Keratinocyte (primary cell): ENCODE measurements at regions not wholly inside any gene's neighbourhood (a gene's known extent, or its start where the extent isn't known, plus 50 kb on each side); places are given as distances from the start of the nearest gene placed in this dataset.
A peak's percentile ranks its signal among the peaks of the same experiment; 100 is the strongest.

Experiments used
- DNase-seq: peaks from one replicate; pipeline ENCODE4 v3.0.0-alpha.2; 2011; ENCODE audit warnings: low read depth, missing footprints, low spot score
- FAIRE-seq: peaks from 2 replicates; lab custom pipeline; 2011; peaks lifted over from hg19 to GRCh38; lab: Jason Lieb, UNC
- H2AFZ ChIP-seq: 2 replicates; pipeline ENCODE4 v1.6.0; 2012; ENCODE audit warnings: low read length, control low read depth, inconsistent platforms; ENCODE audit not compliant: control insufficient read depth
- H3K27ac ChIP-seq: 2 replicates; pipeline ENCODE4 v1.5.1; 2011; ENCODE audit warnings: low read length; ENCODE audit not compliant: control insufficient read depth, insufficient read depth
- H3K27me3 ChIP-seq: 3 replicates; pipeline ENCODE4 v1.6.0; 2011; ENCODE audit warnings: low read length; ENCODE audit not compliant: control insufficient read depth, insufficient read depth; ENCODE audit errors: extremely low read depth
- H3K36me3 ChIP-seq, 2 experiments: 2 replicates in 1 of 2; 3 replicates in 1 of 2; pipeline ENCODE4 v1.5.1; 2011; ENCODE audit warnings: low read length in 2 of 2, mild to moderate bottlenecking in 1 of 2; ENCODE audit not compliant: control insufficient read depth in 2 of 2, insufficient read depth in 2 of 2; ENCODE audit errors: extremely low read depth in 1 of 2
- H3K4me1 ChIP-seq: 3 replicates; pipeline ENCODE4 v1.5.1; 2011; ENCODE audit warnings: low read length; ENCODE audit not compliant: control insufficient read depth, insufficient read depth; ENCODE audit errors: extremely low read depth
- H3K4me2 ChIP-seq: 3 replicates; pipeline ENCODE4 v1.6.0; 2011; ENCODE audit warnings: low read depth, low read length; ENCODE audit not compliant: control insufficient read depth, insufficient read depth; ENCODE audit errors: extremely low read depth
- H3K4me3 ChIP-seq, 3 experiments: fragments of 200-600 bp in 1 of 3; sonication (generic) in 1 of 3; 2 replicates in 2 of 3; 3 replicates in 1 of 3; pipeline ENCODE4 v1.5.1; 2011 to 2016; ENCODE audit warnings: low read length in 3 of 3, mild to moderate bottlenecking in 3 of 3, control low read depth in 2 of 3, inconsistent platforms in 1 of 3, low read depth in 1 of 3, mixed read lengths in 1 of 3, mixed run types in 1 of 3, moderate library complexity in 1 of 3; ENCODE audit not compliant: control insufficient read depth in 2 of 3, insufficient read depth in 2 of 3; ENCODE audit errors: extremely low read depth in 1 of 3
- H3K79me2 ChIP-seq: 2 replicates; pipeline ENCODE4 v1.6.0; 2012; ENCODE audit warnings: low read length; ENCODE audit not compliant: control insufficient read depth, insufficient read depth
- H3K9ac ChIP-seq: 3 replicates; pipeline ENCODE4 v1.6.0; 2011; ENCODE audit warnings: low read length; ENCODE audit not compliant: control insufficient read depth, insufficient read depth; ENCODE audit errors: extremely low read depth
- H3K9me1 ChIP-seq: 3 replicates; pipeline ENCODE4 v1.6.0; 2011; ENCODE audit warnings: low read length; ENCODE audit not compliant: control insufficient read depth, insufficient read depth; ENCODE audit errors: extremely low read depth
- H3K9me3 ChIP-seq: 2 replicates; pipeline ENCODE4 v1.5.1; 2012; ENCODE audit warnings: low read depth, low read length; ENCODE audit not compliant: control insufficient read depth
- H4K20me1 ChIP-seq: 3 replicates; pipeline ENCODE4 v1.6.0; 2011; ENCODE audit warnings: low read length; ENCODE audit not compliant: control insufficient read depth, insufficient read depth; ENCODE audit errors: extremely low read depth
- CTCF ChIP-seq, 3 experiments: IDR thresholded peaks in 1 of 3; conservative IDR thresholded peaks in 1 of 3; optimal IDR thresholded peaks in 1 of 3; 2 replicates in 2 of 3; 3 replicates in 1 of 3; pipeline versions ENCODE3 to v1.5.1; 2011; ENCODE audit warnings: low read length in 3 of 3, mild to moderate bottlenecking in 3 of 3, moderate library complexity in 2 of 3, control low read depth in 1 of 3, inconsistent platforms in 1 of 3; ENCODE audit not compliant: insufficient read depth in 2 of 3; ENCODE audit errors: extremely low read depth in 1 of 3
- EZH2 ChIP-seq: IDR thresholded peaks from one replicate; pipeline ENCODE4 v1.6.1; 2012; ENCODE audit warnings: inconsistent platforms, mild to moderate bottlenecking, low read length, moderate library complexity
- dilution Hi-C: fragments of 300-500 bp; cut with MboI; formaldehyde crosslinking; loops from one replicate; pipeline ENCODE4 v1.7.0; 2020; ENCODE audit warnings: low sequenced_read_pairs; ENCODE audit not compliant: extremely low pct_ligation_motif_present

- no peak overlapping the region for H2AFZ ChIP-seq
- H3K9me1 ChIP-seq = no peaks in the 10 kb centered on the region
- H3K4me3 ChIP-seq = no peak overlapping the region
- FAIRE-seq = peak; percentile 65
- peak; percentile 17 for DNase-seq
- H3K27ac ChIP-seq = no peak overlapping the region
- no peak overlapping the region for H3K4me2 ChIP-seq
- no peaks in the 10 kb centered on the region for H3K79me2 ChIP-seq
- no peaks in the 10 kb centered on the region for H3K36me3 ChIP-seq
- no peaks in the 10 kb centered on the region for H3K27me3 ChIP-seq
- no peaks in the 10 kb centered on the region for H4K20me1 ChIP-seq
- H3K9me3 ChIP-seq = no peaks in the 10 kb centered on the region
- no peak for TF ChIP-seq CTCF (optimal IDR thresholded peaks at IDR 0.05 in 1 of 3, IDR thresholded peaks at IDR 0.05 in 1 of 3, conservative IDR thresholded peaks at IDR 0.05 in 1 of 3; ENCODE audit: extremely low read depth in 1 of 3, insufficient read depth in 2 of 3, low read length in 3 of 3)
- no peak for TF ChIP-seq EZH2
- H3K9ac ChIP-seq = no peak overlapping the region
- H3K4me1 ChIP-seq = peaks cover 18% of the 10 kb centered on the region
- dilution Hi-C loops = no loop called here
These were observed 311.4 kb downstream of the BARHL2 start for GRCh38 chr1:90405726-90406125.

DNA sequence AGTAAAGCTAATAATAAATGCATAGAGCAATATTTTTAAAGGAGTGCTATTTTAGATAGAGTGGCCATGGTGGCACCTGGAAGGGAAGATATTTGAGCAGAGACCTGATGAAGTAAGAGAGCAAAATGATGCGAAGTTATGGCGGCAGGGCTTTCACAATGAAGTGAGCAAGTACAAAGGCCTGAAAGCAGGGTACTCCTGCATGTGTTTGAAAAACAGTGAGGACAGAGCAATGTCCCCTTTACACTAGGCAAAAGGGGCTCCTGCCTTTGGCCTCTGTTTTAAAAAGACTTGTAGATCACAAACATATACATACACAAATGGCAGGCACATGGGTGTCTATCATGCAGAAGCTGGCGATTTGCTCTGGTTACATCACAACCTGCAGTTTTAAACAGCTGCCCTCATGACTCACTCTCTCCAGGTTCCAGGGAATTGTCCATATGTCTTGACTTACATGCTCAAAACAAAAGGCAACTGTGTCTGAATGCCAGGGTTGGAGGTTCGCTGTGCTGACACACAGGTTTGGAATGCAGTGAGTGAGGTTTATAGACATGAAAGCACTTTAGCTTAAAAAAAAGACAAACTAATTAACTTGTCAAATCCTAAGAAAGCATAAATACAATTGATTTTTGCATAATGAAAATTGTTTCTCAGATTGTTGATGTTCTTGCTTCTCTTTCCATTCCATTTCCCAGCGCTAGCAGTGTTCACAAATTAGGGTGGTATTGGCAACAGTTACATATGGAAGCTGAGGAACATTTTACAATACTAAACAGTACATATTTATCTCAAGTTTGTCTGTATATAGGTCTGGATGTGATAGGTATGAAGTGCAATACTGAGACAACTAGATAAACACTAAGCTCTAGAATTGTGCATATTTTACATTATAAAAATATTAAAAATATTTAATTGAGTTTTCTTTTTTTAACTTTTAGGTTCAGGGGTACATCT, 313.9 kb downstream of the BARHL2 start:
- Histone ChIP-seq H3K79me2 (no peaks in the 10 kb centered on the region), H3K9me1 (no peaks in the 10 kb centered on the region), H3K4me1 (peaks cover 28% of the 10 kb centered on the region), H4K20me1 (no peaks in the 10 kb centered on the region), H3K27me3 (no peaks in the 10 kb centered on the region), H3K27ac (peak overlapping the region; percentile 62), H2AFZ (no peak overlapping the region), H3K9me3 (no peaks in the 10 kb centered on the region), H3K4me2 (peak overlapping the region; percentile 55), H3K36me3 (no peaks in the 10 kb centered on the region), H3K4me3 (no peak overlapping the region), H3K9ac (peak overlapping the region; percentile 1)
- dilution Hi-C loops = no loop called here
- peak; percentile 95 for DNase-seq
- FAIRE-seq = peak; percentile 98
- no peak for TF ChIP-seq EZH2
- TF ChIP-seq CTCF (optimal IDR thresholded peaks at IDR 0.05 in 1 of 3, IDR thresholded peaks at IDR 0.05 in 1 of 3, conservative IDR thresholded peaks at IDR 0.05 in 1 of 3; ENCODE audit: extremely low read depth in 1 of 3, insufficient read depth in 2 of 3, low read length in 3 of 3) = no peak
